ENCODE measurements at regions not wholly inside any gene's neighbourhood (a gene's known extent, or its start where the extent isn't known, plus 50 kb on each side); places are given as distances from the start of the nearest gene placed in this dataset.

DNA sequence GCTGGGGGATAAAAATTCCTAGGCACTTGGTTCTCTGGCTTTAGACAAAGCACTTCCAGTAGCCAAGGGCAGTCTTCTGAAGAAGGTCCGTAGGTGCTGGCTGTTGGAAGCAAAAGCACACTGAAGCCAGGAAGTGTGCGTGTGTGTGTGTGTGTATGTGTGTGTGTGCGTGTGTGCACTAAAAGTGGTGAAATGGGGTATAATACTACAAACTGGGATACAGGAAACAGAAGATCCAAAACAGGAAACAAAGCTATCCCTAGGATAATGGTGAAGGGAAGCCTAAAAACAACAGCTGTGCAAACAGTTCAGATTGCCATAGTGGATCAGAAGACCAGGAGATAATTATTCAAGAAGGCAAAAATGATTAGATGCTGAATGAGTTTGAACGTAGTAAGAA is 103.4 kb downstream of the IL20RB start:
- H3K4me3 Mint-ChIP-seq (ENCODE audit: low read depth), result no peak overlapping the region
- no peaks in the 10 kb centered on the region for H3K36me3 Mint-ChIP-seq (ENCODE audit: insufficient read depth)
- TF ChIP-seq, protein P1, sequence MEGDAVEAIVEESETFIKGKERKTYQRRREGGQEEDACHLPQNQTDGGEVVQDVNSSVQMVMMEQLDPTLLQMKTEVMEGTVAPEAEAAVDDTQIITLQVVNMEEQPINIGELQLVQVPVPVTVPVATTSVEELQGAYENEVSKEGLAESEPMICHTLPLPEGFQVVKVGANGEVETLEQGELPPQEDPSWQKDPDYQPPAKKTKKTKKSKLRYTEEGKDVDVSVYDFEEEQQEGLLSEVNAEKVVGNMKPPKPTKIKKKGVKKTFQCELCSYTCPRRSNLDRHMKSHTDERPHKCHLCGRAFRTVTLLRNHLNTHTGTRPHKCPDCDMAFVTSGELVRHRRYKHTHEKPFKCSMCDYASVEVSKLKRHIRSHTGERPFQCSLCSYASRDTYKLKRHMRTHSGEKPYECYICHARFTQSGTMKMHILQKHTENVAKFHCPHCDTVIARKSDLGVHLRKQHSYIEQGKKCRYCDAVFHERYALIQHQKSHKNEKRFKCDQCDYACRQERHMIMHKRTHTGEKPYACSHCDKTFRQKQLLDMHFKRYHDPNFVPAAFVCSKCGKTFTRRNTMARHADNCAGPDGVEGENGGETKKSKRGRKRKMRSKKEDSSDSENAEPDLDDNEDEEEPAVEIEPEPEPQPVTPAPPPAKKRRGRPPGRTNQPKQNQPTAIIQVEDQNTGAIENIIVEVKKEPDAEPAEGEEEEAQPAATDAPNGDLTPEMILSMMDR (IDR thresholded peaks at IDR 0.05; ENCODE audit: unreplicated experiment), result no peak

DNA sequence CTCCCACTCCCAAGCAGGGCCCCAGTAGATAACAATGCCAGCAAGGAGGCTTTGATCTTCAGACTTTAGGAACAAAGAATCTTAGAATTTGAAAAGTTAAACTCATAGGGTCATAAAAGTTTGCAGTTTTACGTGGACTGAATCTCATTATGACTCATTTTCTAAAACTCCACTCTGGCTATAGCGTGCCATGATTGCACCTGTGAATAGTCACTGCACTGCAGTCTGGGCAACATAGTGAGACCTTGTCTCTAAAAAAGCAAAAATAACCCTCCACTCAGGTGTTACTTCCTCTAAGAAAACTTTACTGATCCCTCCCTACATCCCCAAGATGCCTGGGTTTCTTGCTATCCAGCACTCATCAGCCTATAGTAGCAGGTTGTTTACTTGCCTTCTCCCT is 104.5 kb downstream of the IL20RB start:
- Mint-ChIP-seq H3K36me3 (ENCODE audit: insufficient read depth) (no peaks in the 10 kb centered on the region), H3K27ac (no peak overlapping the region), H3K4me3 (ENCODE audit: low read depth) (no peak overlapping the region), H3K9me3 (ENCODE audit: low read depth) (no peaks in the 10 kb centered on the region), H3K4me1 (ENCODE audit: low read depth) (peaks cover 1% of the 10 kb centered on the region), H3K27me3 (no peaks in the 10 kb centered on the region)
- TF ChIP-seq, protein P1 (IDR thresholded peaks at IDR 0.05; ENCODE audit: unreplicated experiment), result no peak
- DNase-seq (ENCODE audit: low spot score, unreplicated experiment), result no peak

More for the DNA sequence above, 103.4 kb downstream of the IL20RB start:
- no peak for DNase-seq (ENCODE audit: low spot score, unreplicated experiment)
- no peak overlapping the region for H3K27ac Mint-ChIP-seq
- H3K4me1 Mint-ChIP-seq (ENCODE audit: low read depth), result peaks cover 1% of the 10 kb centered on the region
- H3K9me3 Mint-ChIP-seq (ENCODE audit: low read depth), result no peaks in the 10 kb centered on the region
- H3K27me3 Mint-ChIP-seq, result no peaks in the 10 kb centered on the region

DNA sequence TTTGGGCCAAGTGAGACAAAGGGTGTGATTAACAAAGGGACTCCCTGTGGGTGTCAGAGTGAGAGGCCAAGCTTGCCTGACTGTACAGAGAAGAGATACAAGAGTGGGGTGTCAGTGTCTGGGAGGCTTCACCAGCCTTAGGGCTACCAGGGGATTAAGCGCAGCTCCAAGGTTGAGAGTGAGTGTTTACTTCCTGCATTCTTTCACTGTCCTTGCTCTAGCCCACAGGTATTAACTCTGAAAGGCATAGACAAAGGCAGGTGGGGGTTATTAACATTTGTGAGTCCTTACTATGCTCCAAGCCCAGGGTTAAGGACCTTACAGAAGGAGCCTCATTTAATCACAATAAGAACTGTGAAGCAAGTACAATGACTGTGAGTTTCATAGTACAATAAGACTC is 107.6 kb downstream of the IL20RB start:
- TF ChIP-seq, protein P1 (IDR thresholded peaks at IDR 0.05; ENCODE audit: unreplicated experiment), result no peak
- no peaks in the 10 kb centered on the region for H3K36me3 Mint-ChIP-seq (ENCODE audit: insufficient read depth)
- no peak for DNase-seq (ENCODE audit: low spot score, unreplicated experiment)
- no peak overlapping the region for H3K27ac Mint-ChIP-seq
- peaks cover 1% of the 10 kb centered on the region for H3K4me1 Mint-ChIP-seq (ENCODE audit: low read depth)
- H3K9me3 Mint-ChIP-seq (ENCODE audit: low read depth), result no peaks in the 10 kb centered on the region
- H3K27me3 Mint-ChIP-seq, result no peaks in the 10 kb centered on the region
- H3K4me3 Mint-ChIP-seq (ENCODE audit: low read depth), result no peak overlapping the region

DNA sequence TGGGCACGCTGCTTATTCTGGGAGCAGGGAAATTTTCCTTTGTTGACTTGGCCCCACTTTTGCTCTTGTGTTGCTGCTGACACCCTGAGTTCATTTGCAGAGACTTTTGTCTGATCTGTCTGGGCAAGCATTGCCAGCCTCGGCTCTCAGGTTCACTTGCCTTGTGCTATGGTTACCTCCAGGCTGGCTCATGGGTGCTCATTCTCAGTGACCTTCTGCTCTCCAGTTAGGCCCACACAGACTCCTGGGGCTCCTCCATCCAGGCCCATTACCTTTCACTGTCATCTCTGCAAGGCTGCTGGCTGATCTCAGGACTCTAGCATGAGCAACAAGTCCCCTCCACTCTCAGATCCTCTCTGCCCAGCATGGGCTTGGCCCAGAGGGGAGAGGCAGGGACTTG is 108.3 kb downstream of the IL20RB start:
- TF ChIP-seq, protein P1 (IDR thresholded peaks at IDR 0.05; ENCODE audit: unreplicated experiment), result no peak
- Mint-ChIP-seq H3K27ac (no peak overlapping the region), H3K9me3 (ENCODE audit: low read depth) (no peaks in the 10 kb centered on the region), H3K4me1 (ENCODE audit: low read depth) (peaks cover 1% of the 10 kb centered on the region), H3K4me3 (ENCODE audit: low read depth) (no peak overlapping the region), H3K36me3 (ENCODE audit: insufficient read depth) (no peaks in the 10 kb centered on the region), H3K27me3 (no peaks in the 10 kb centered on the region)
- no peak for DNase-seq (ENCODE audit: low spot score, unreplicated experiment)

DNA sequence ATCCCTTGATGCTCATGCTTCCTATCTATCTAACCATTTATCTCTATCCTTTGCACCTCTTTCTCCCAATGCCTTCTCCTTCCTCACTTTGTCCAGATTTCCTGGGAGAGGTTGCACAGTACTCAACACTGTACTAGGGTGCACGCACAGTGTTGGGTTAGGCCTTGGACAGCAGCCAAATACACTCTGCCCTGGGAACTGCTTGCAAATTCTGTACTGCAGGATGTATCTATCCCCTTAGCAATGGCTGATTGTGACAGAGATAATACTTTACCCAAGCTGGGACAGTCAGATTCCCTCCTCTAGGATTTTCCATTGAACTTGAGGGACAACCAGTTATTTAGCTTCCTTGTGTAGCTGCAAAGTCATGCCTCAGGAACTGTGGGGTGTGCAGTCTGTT is 113.3 kb downstream of the IL20RB start:
- TF ChIP-seq, protein P1 (IDR thresholded peaks at IDR 0.05; ENCODE audit: unreplicated experiment), result no peak
- Mint-ChIP-seq H3K4me1 (ENCODE audit: low read depth) (no peaks in the 10 kb centered on the region), H3K4me3 (ENCODE audit: low read depth) (no peak overlapping the region), H3K36me3 (ENCODE audit: insufficient read depth) (no peaks in the 10 kb centered on the region), H3K27me3 (peaks cover under 1% of the 10 kb centered on the region), H3K9me3 (ENCODE audit: low read depth) (no peaks in the 10 kb centered on the region), H3K27ac (no peak overlapping the region)
- DNase-seq (ENCODE audit: low spot score, unreplicated experiment), result no peak
